ENCODE measurements at regions not wholly inside any gene's neighbourhood (a gene's known extent, or its start where the extent isn't known, plus 50 kb on each side); places are given as distances from the start of the nearest gene placed in this dataset.
A peak's percentile ranks its signal among the peaks of the same experiment; 100 is the strongest.

- no peak overlapping the region for H3K4me3 ChIP-seq (ENCODE audit: low read depth, poor library complexity, severe bottlenecking)
- TF ChIP-seq POLR2A (IDR thresholded peaks at IDR 0.05) (no peak), CTCF (IDR thresholded peaks at IDR 0.05) (no peak)
- DNase-seq (ENCODE audit: low spot score in 2 of 2), result peak in 1 of 2 donors; percentile 75
- intact Hi-C loops (cut with DNase I; ENCODE audit: low total_unique reads), result no loop called here
- WGBS, 2 donors, result 60 to 76% methylated on average over 10 of the region's 10 CpGs
Measured at GRCh38 chr1:5343256-5344020, 648.8 kb downstream of the NPHP4 start.

DNA sequence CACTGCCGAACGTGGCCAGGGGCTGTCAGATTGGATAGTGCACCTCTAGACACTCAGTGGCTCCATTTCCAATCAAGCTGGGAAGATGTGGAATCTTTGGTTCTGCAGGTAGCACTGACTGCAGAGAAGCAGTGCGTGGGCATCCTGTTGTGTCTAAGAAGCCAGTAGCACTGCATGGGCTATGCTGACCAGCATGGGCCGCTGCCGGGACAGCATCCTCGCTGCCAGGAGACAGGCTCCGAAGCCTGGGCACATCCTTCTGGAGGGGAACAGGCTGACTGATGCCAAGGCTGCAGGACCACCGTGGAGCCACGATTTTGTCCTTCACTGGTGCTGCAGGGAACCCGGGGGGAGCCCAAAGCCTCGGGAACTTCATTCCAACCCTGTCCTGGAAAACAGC, 649.4 kb downstream of the NPHP4 start:
- H3K4me3 ChIP-seq (ENCODE audit: low read depth, poor library complexity, severe bottlenecking), result no peak overlapping the region
- intact Hi-C loops (cut with DNase I; ENCODE audit: low total_unique reads), result no loop called here
- peak in 1 of 2 donors; percentile 43 for DNase-seq (ENCODE audit: low spot score in 2 of 2)
- 73 to 86% methylated on average over 8 to 10 of the region's 11 CpGs for WGBS, 2 donors
- TF ChIP-seq CTCF (IDR thresholded peaks at IDR 0.05) (no peak), POLR2A (IDR thresholded peaks at IDR 0.05) (no peak)

DNA sequence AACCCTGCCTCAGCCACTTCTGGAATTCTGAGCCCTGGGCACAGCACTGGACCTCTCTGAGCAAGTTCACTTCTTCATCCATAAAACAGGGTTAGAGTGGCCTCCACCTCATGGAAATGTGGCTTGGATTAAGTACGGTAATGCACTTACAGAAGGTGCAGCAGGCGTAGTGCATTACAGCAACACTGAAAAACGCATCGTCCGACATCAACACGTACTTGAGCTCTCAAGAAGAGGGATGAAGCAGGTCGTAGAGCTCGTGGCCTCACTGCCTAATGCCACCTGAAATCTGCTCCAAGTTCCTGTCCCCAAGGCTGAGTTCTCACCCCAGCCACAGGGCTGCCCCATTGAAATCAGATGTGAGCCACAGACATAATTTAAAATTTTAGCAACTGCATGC, 650.1 kb downstream of the NPHP4 start:
- DNase-seq (ENCODE audit: low spot score in 2 of 2), result no peak
- no peak overlapping the region for H3K4me3 ChIP-seq (ENCODE audit: low read depth, poor library complexity, severe bottlenecking)
- intact Hi-C loops (cut with DNase I; ENCODE audit: low total_unique reads), result no loop called here
- TF ChIP-seq CTCF (IDR thresholded peaks at IDR 0.05) (no peak), POLR2A (IDR thresholded peaks at IDR 0.05) (no peak)
- 62 to 77% methylated on average over 8 of the region's 8 CpGs for WGBS, 2 donors

GRCh38 chr1:5341471-5341870, 650.8 kb downstream of the NPHP4 start:
- 56 to 71% methylated on average over 3 of the region's 3 CpGs for WGBS, 2 donors
- intact Hi-C loops (cut with DNase I; ENCODE audit: low total_unique reads), result no loop called here
- DNase-seq (ENCODE audit: low spot score in 2 of 2), result no peak
- TF ChIP-seq CTCF (IDR thresholded peaks at IDR 0.05) (no peak), POLR2A (IDR thresholded peaks at IDR 0.05) (no peak)
- no peak overlapping the region for H3K4me3 ChIP-seq (ENCODE audit: low read depth, poor library complexity, severe bottlenecking)

DNA sequence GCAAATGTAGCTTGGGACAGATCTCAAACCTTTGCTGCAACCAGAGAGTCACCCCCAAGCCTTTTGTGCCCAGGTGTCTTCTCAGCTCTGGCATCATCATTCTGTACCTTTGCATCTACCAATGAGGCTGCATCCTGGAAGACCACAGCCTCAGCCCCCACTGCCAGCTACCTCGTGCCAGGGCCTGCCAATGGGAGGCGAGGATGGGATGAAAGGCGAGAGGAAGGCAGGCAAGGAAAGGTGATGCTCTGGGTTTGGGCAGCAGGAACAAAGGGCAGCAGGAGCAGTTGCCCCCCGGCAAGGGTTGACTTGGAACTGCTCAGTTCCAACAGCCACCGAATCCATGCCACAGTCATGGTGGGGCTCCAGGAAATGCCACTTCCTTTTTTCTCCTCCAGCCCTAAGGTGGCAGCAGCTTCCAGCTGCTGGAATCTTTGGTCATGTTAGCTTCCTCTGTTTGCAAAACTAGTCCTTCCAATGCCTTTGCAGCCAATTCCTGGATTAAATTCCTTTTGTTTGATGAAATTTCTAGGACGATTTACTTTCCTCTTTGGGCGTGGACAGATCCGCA, 651.6 kb downstream of the NPHP4 start:
- intact Hi-C loops (cut with DNase I; ENCODE audit: low total_unique reads), result no loop called here
- WGBS, 2 donors, result 73 to 82% methylated on average over 8 of the region's 8 CpGs
- H3K4me3 ChIP-seq (ENCODE audit: low read depth, poor library complexity, severe bottlenecking), result no peak overlapping the region
- DNase-seq (ENCODE audit: low spot score in 2 of 2), result peak in 1 of 2 donors; percentile 52
- TF ChIP-seq CTCF (IDR thresholded peaks at IDR 0.05) (no peak), POLR2A (IDR thresholded peaks at IDR 0.05) (no peak)

Data from lower leg skin (tissue), 4 donors.